HG02973 (cell line): ENCODE measurements at regions not wholly inside any gene's neighbourhood (a gene's known extent, or its start where the extent isn't known, plus 50 kb on each side); places are given as distances from the start of the nearest gene placed in this dataset.
A peak's percentile ranks its signal among the peaks of the same experiment; 100 is the strongest.

ENCODE experiments used
- ATAC-seq: cut with Tn5 transposase; IDR thresholded peaks from one replicate; pipeline ENCODE4 v1.9.1; 2021; ENCODE audit warnings: moderate library complexity; ENCODE audit not compliant: unreplicated experiment

GRCh38 chr9:119781886-119782285 is 412.7 kb upstream of the BRINP1 start:
- no peak for ATAC-seq

DNA sequence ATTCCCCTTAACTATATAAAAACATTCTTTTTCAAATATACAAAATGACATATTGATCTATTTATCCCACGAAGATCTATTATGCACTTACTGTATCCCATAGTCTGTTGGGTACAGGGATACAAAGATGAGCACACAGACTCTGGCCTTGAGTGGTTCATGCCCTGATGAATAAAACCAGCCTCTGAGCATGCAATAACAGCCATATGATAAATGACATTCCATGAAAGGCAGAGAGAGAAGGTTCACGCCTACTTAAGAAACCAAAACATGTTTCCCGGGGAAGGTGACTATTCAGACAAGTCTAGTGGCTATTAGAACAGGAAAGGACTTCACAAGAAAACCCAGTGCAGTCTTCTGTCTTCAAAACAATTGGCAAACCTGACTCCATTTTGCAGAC is 406.2 kb upstream of the BRINP1 start:
- no peak for ATAC-seq

GRCh38 chr9:119773823-119774222 is 404.6 kb upstream of the BRINP1 start:
- ATAC-seq, result no peak

GRCh38 chr9:119771341-119771740 is 402.1 kb upstream of the BRINP1 start:
- ATAC-seq, result no peak

- ATAC-seq, result no peak
Measured at GRCh38 chr9:119768266-119768665, 399.0 kb upstream of the BRINP1 start.

DNA sequence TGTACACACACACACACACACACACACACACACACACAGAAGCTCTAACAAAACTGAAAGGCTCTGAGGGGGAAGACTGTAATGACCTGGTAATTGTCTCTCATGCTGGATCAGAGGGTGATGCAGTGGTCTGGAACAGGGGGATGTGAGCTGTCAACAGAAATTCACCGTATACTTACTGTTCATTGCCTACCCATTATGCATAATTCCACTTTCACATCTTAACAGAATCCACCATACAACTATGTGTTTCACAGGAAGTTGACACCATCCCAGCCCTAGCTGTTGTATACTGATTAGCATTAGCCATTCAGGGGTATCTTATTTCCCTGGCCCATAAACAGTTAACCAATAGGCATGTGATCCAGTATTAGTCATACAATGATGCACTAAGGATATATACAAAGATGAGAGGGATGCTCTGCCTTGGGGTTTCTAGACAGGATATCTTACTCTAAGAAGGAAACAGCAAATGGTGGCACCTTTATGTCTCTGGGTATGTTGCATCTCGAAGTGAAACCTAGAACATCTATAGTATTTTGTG is 396.5 kb upstream of the BRINP1 start:
- ATAC-seq, result no peak

- ATAC-seq, result no peak
Measured at GRCh38 chr9:119763260-119763659, 394.0 kb upstream of the BRINP1 start.

GRCh38 chr9:119761812-119762211 is 392.6 kb upstream of the BRINP1 start:
- ATAC-seq, result no peak

- no peak for ATAC-seq
Measured at GRCh38 chr9:119758990-119759389, 389.8 kb upstream of the BRINP1 start.

DNA sequence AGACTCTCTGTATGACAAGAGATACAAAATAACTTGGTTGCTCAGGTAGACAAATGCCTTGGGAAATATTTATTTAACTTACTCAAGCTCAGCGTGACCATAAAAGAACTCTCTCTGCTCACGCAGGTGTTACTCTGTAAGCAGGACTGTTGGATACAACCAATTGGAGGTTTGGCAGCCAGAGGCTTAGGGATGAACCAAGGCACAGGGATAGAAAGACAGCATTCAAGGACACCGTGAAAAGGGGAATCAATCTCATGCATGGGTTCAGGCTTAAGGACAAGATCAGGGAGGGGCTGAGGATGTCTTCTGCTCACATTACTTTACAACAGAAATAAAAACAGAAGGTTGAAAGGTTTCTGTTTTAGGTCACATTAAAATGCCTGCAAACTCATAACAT is 389.0 kb upstream of the BRINP1 start:
- no peak for ATAC-seq

- ATAC-seq, result no peak
Measured at GRCh38 chr9:119739476-119739875, 370.2 kb upstream of the BRINP1 start.

- ATAC-seq, result peak; percentile 99
Measured at GRCh38 chr9:119736491-119737454, 367.5 kb upstream of the BRINP1 start.

- ATAC-seq, result no peak
Measured at GRCh38 chr9:119727988-119728387, 358.8 kb upstream of the BRINP1 start.

DNA sequence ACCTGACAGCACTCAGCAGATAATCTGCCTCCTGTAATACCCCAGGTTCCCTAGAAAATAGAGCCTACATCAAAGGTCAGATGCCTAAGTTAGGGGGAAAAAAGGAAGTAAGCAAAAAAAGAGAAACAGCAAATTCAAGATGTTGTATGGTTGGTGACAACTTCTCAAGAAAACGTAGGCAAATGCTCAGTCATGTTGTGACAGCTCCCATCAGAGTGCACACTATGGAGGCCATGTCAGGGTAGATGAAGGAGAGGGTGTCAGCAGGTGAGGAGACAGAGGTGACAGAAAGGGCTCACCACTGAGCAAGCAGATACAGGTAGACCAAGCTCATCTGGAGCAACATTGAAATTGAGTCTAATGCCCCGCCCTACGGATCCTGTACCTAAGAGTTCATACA is 356.8 kb upstream of the BRINP1 start:
- ATAC-seq, result no peak

GRCh38 chr9:119722384-119722783 is 353.1 kb upstream of the BRINP1 start:
- no peak for ATAC-seq

DNA sequence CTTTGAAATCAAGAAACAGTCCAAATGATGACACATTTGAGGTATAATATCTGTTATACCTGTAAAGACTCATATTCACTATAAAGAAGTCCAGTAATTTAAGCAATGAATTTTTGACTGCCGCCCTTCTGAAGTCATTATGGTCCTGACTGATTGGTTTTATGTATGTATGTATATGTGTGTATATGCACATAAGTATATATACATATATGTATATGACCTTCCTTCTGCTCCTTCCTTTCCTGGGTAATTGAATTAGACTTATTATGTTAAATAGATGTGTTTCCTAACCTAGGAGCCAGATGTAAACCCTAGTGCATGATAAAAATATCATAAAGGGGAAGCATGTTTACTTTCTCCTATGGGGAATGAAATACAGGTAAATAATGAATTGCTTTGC is 343.1 kb upstream of the BRINP1 start:
- ATAC-seq, result no peak

DNA sequence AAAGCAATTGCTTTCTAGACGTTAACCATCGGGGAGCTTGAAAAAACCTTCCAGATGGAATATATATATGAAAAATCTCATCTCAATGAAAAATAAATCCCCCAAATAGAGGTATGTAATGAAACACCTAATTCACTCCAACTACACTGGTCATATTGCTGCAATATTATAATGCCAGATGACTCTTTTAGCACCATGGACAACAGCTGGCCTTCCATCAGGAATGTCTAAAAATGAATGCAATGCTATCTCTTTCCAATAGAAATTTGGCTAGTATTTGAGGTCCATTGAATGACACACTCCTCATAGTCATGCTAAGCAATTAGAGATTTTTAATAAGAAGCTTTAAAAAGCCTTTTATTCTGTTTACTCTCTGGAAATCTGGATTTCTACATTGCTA is 340.2 kb upstream of the BRINP1 start:
- no peak for ATAC-seq

DNA sequence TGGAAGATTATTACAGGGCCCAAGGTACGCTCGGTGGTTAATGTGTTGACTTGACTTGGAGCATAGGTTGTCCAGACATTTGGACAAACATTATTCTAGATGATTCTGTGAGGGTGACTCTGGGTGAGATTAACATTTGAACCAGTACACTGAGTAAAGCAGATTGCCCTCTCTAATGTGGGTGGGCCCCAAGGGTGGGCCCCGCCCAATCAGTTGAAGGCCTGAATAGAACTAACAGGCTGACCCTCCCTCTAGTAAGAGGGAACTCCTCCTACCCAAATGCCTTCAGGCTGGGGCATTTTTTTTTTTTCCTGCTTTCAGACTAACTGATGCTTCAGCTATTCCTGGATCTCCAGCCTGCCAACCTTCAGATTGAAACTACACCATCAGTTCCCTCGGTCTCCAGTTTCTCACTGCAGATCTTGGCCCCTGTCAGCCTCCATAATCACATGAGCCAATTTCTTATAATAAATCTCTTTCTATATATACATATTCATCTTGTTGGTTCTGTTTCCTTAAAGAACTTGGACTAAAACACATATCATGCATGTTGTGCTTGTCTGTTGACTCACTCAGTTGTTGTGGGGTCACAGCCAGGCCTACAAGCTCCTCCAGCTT is 338.1 kb upstream of the BRINP1 start:
- ATAC-seq, result no peak

DNA sequence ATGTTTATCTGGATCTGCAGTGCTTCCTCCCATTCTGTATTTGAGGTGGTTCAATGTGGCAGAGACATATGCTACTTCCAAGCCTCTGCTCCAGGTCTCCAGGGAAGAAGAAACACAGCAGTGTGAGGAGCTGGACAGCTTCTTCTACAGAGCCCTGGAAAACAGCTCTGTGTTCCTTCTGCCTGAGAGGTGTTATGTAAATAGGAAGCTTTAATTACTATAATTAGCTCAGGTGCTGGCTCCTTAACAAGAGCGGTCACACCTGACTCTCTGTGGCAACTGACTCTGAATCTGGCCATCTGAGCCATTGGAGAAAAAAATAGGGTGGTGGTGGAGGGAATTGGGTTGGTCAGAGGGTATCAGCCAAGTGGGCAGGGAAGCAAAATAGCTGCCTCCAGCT is 332.4 kb upstream of the BRINP1 start:
- no peak for ATAC-seq

DNA sequence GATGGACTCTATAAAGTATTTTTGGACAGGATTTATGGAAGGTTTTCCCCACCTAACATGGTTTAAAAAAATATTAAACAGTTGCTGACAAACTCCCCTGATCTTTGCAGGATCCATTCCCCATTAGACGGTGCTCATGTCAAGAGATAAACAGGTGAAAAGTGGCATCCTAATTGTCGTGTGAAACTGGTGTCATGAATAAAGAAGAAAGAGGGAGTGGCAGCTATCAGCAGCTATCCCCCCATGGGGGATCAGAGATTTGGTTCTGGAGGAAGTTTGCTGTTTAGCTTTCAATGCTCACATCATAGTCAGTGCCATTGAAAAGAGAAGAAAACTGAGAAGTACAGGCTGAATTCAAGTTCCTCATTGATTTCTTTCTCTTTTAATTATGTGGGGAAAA is 329.3 kb upstream of the BRINP1 start:
- ATAC-seq, result no peak

DNA sequence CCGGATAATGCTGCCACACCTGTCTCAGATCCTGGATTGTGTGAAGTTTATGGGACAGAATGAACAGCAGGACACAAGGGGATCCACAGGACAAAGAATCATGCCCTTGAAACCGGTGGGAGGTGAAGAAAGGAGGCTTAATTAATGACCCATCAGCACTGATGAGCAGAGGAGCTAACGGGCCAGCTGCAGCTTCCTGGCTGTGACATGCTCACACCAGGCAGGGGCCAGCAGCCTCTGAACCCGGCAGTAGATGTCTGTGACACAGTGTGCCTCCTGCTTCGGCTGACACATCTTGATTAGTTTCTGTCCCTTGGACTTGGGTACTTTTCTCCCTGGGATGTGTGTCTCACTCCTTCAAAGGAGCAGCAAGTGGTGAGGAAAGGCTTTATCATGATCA is 328.8 kb upstream of the BRINP1 start:
- no peak for ATAC-seq

DNA sequence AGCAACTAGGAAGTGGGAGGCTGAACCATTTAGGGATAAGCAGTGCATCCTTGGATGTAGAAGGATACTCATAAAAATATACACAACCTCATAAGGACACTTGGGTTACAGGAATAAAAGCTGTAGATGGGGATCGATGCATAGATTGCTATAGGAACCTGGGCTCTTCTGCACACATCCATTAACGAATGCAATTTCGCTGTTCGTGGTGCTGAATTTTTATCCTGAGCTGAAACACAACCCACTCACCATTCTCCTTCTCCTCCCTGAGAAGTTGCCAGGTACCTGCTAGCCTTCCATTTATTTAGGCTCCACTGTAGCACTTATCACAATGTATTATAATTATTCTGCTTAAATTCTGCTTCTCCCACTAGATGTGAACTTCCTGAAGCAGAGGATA is 320.6 kb upstream of the BRINP1 start:
- ATAC-seq, result no peak
